ENCODE measurements at regions not wholly inside any gene's neighbourhood (a gene's known extent, or its start where the extent isn't known, plus 50 kb on each side); places are given as distances from the start of the nearest gene placed in this dataset.

- no peak for TF ChIP-seq POLR2AphosphoS5 (IDR thresholded peaks at IDR 0.05)
- no peak for TF ChIP-seq CTCF (IDR thresholded peaks at IDR 0.05; ENCODE audit: poor library complexity, severe bottlenecking)
- TF ChIP-seq SMC3 (conservative IDR thresholded peaks at IDR 0.05; ENCODE audit: poor library complexity) = no peak
- TF ChIP-seq REST (IDR thresholded peaks at IDR 0.05; ENCODE audit: borderline replicate concordance) = no peak
- no peak for TF ChIP-seq EP300 (conservative IDR thresholded peaks at IDR 0.05; ENCODE audit: poor library complexity, severe bottlenecking)
- no peak for TF ChIP-seq TAF1 (IDR thresholded peaks at IDR 0.05; ENCODE audit: low read depth)
These were observed 257.8 kb upstream of the TARS1 start for GRCh38 chr5:33182986-33183385.

Data from neural cell (in vitro differentiated cells).